ENCODE measurements at regions not wholly inside any gene's neighbourhood (a gene's known extent, or its start where the extent isn't known, plus 50 kb on each side); places are given as distances from the start of the nearest gene placed in this dataset.

- no peak for TF ChIP-seq MAX (IDR thresholded peaks at IDR 0.05)
- TF ChIP-seq ZFX (IDR thresholded peaks at IDR 0.05), result no peak
- TF ChIP-seq SP1 (IDR thresholded peaks at IDR 0.05; ENCODE audit: low read depth), result no peak
- TF ChIP-seq REST (IDR thresholded peaks at IDR 0.05; ENCODE audit: low read depth), result no peak
- TF ChIP-seq POLR2AphosphoS5 (IDR thresholded peaks at IDR 0.05; ENCODE audit: low read depth, low read length), result no peak
- TF ChIP-seq RAD21 (IDR thresholded peaks at IDR 0.05; ENCODE audit: low read depth), result no peak
- TF ChIP-seq EZH2phosphoT487 (IDR thresholded peaks at IDR 0.05; ENCODE audit: borderline replicate concordance), result no peak
- no peak for TF ChIP-seq FOSL1 (IDR thresholded peaks at IDR 0.05; ENCODE audit: low read depth)
- no peak for TF ChIP-seq CTCF (IDR thresholded peaks at IDR 0.05 in 2 of 3, conservative IDR thresholded peaks at IDR 0.05 in 1 of 3; ENCODE audit: borderline replicate concordance in 1 of 3, insufficient read depth in 1 of 3, low read depth in 2 of 3, low read length in 2 of 3)
- TF ChIP-seq SRF (IDR thresholded peaks at IDR 0.05; ENCODE audit: low read depth), result no peak
- no peak for TF ChIP-seq TCF7L2 (IDR thresholded peaks at IDR 0.05; ENCODE audit: borderline replicate concordance, extremely low read depth, insufficient read depth, insufficient read length)
- no peak for TF ChIP-seq EGR1 (IDR thresholded peaks at IDR 0.05; ENCODE audit: low read depth)
- TF ChIP-seq SIN3A (IDR thresholded peaks at IDR 0.05; ENCODE audit: low read depth), result no peak
- no peak for TF ChIP-seq ZBTB33 (IDR thresholded peaks at IDR 0.05; ENCODE audit: extremely low read depth, insufficient replicate concordance, low read length)
- no peak for TF ChIP-seq ELF1 (IDR thresholded peaks at IDR 0.05; ENCODE audit: borderline replicate concordance, low read depth)
- no peak for TF ChIP-seq CEBPB (IDR thresholded peaks at IDR 0.05; ENCODE audit: low read depth)
- no peak for TF ChIP-seq ATF3 (IDR thresholded peaks at IDR 0.05)
- no peak for TF ChIP-seq CBX3 (IDR thresholded peaks at IDR 0.05; ENCODE audit: low read depth)
- no peak for TF ChIP-seq ZNF274 (IDR thresholded peaks at IDR 0.05; ENCODE audit: low read depth, low read length)
- intact Hi-C loops (cut with micrococcal nuclease), result loop anchor here (10.0 kb wide), 1 partner anchor 1015 kb away; no protein-coding TSS in a partner anchor
- RAD21 ChIA-PET (ENCODE audit: low non-redundant PET in 1 of 2, low total read pairs in 2 of 2, uncharacterized antibody in 2 of 2, unreplicated experiment in 2 of 2), result no interaction called here
These were observed 311.4 kb upstream of the NCKAP5 start for GRCh38 chr2:133879703-133880102.

More at GRCh38 chr2:133879703-133880102, 311.4 kb upstream of the NCKAP5 start:
- Histone ChIP-seq H3K4me1 (ENCODE audit: control insufficient read depth in 1 of 2, insufficient read depth in 2 of 2, low read length in 2 of 2) (no peaks in the 10 kb centered on the region), H3K27me3 (ENCODE audit: insufficient read depth, low read length) (peaks cover 7% of the 10 kb centered on the region; the same call in 1 of the 2 replicates), H3K27ac (ENCODE audit: low read depth, low read length) (no peak overlapping the region), H3K9me3 (ENCODE audit: control insufficient read depth in 1 of 2, insufficient read depth in 1 of 2, low read depth in 1 of 2, low read length in 2 of 2) (no peaks in the 10 kb centered on the region), H4K20me1 (ENCODE audit: insufficient read depth) (no peaks in the 10 kb centered on the region), H3K79me2 (ENCODE audit: insufficient read depth, low read length) (no peaks in the 10 kb centered on the region), H2AFZ (ENCODE audit: low read depth, low read length, poor library complexity, severe bottlenecking) (no peak overlapping the region), H3K4me3 (replicated peaks in 1 of 2; ENCODE audit: low read depth in 1 of 2, low read length in 2 of 2) (no peak overlapping the region), H3K9ac (ENCODE audit: low read length) (no peak overlapping the region), H3K36me3 (ENCODE audit: control insufficient read depth in 1 of 2, insufficient read depth in 2 of 2, low read length in 2 of 2) (no peaks in the 10 kb centered on the region), H3K9me2 (ENCODE audit: insufficient read depth) (no peaks in the 10 kb centered on the region), H3K4me2 (ENCODE audit: low read length) (no peak overlapping the region)
- ATAC-seq (no peak), DNase-seq (ENCODE audit: low read depth, low spot score) (no peak)
- BruUV-seq (replicated peaks), result no TSS peak
- ChIA-PET CTCF (no interaction called here), POLR2A (no interaction called here)
